NCI-H345 treated with DMSO at 0.1 percent for 48 hours (cell line): ENCODE measurements at regions not wholly inside any gene's neighbourhood (a gene's known extent, or its start where the extent isn't known, plus 50 kb on each side); places are given as distances from the start of the nearest gene placed in this dataset.

Experiments
- DNase-seq: peaks from one replicate; lab custom pipeline; 2025; ENCODE audit not compliant: unreplicated experiment; lab: John Stamatoyannopoulos, UW

DNA sequence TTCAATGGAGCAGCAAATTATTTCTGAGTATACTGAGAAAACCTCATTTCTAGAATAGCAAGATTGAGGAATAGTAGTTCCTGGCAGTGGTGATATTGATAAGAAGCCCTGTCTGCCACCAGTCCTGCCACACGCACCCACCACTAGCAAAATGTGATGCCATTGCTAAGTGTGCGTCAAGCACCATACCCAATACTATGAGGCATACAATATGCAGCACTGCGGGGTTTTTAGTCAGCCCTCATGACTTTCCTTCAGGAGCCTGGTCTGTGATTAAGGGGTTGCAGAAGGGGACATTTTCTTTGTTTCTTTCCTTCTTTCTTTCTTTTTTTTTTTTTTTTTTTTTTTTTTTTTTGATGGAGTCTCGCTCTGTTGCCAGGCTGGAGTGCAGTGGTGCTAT lies 128.7 kb upstream of the USP38 start:
- DNase-seq: no peak

DNA sequence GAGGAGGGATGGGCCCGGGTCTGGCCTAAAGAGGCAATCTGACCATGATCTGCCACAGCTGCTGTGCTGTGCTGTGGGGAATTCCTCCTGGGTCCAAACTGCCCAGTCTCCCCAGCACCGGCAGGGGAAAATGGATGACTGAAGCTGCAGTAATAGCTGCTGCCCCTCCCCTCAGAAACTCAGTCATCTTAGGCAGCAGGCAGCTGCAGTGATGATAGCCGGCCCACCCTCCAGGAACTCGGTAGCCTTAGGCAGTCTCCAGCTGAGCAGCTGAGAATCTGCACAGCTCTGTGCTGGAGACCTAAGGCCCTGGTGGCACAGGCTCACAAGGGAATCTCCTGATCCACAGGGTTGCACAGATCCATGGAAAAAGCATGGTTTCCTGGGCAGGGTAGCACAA lies 113.4 kb upstream of the USP38 start:
- no peak for DNase-seq

DNA sequence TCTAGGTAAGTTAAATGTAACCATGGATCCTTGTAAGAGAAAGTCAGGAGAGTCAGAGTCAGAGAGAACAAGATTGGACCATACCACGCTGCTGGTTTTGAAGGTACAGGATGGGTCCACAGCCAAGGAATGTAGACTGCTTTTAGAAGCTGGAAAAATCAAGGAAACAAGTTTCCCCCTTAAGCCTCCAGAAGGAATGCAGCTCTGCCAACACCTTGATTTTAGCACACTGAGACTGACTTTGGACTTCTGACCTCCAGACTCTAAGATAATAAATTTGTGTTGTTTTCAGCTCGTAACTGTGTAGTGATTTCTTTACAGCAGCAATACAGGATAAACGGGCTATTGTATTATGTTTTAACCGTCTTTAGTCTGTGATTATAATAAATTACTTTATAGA lies 108.0 kb upstream of the USP38 start:
- DNase-seq: no peak

DNA sequence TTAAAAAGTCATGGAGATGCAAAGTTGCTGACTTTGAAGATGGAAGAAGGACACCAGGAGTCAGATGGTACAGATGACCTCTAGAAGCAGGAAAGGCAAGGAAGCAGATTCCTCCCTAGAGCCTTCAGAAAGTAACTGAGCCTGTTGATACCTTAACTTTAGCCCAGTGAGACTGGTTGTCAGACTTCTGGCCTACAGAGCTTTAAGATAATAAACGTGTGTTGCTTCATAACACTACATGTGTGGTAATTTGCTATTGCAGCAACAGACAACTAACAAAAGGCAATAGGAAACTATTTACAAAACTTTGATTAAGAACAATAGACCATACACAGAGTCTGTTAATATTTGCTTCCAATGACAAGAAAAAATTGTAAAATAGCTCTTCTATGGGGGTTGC lies 102.0 kb upstream of the USP38 start:
- DNase-seq: no peak

DNA sequence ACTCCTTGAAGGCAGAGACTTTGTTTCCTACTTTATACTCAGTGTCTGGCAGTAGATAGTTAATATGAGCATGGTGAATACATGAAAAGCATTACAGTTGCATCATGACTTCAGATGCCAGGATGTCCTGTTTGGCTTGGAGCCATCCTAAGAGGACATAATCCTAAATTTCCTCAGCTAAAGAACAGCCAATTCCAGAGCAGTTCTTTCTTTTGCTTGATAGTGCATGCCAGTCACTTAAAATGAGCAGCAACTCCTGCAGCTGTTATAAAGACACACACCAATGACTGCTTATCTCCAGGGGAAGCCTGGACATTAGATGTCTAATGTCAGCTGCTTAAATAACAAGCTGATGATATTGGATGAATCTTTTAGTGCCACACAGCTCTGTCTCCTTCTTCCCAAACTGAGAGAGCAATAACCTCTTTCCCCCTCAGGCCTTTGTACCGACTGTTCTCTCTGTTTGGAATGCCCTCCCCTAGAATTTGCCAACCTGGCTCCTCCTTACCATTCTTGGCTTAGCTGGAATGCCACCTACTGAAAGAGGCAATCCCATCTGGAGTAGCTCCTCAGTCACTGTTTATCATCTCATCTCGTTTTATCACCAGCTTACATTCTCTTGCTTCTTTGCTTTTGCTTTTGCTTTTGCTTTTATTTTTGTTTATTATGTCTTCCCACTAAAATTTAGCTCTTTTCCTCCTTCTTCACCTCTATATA lies 100.8 kb upstream of the USP38 start:
- no peak for DNase-seq

DNA sequence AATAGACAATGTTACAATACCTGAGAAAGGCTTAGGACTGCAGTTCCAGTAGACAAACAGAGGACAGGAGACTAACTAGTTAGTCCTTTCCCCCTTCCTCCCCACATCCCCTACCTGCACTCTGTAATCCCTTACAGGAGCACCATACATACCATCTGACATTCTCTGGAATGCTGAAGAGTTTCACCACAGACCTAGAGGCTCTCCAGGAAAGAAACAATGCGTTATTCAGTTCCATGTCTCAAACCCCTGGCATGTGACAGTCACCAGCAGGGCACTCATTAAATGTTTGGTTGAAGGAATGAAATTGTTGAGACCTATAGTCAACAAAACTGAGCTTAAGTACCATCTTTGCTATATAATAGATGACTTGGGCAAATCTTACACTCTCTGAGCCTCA lies 100.2 kb upstream of the USP38 start:
- DNase-seq: no peak

DNA sequence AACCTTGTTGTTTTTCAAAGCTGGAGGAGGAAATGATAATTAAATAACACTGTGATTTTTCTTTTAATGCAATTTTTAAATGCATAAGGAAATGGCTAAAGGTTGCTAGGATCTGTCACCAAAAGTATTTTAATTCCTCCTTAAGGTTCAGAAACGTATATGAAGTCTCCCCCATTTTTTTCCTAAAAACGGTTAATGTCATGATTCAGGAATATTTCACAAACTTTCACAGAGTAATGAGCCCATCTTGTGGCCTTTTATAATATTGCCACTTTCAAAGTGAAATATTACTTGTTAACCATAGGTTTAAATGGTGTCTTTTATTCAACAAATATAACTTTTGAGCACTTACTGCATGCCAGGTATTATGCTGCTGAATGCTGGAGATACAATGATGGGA lies 99.5 kb upstream of the USP38 start:
- no peak for DNase-seq

DNA sequence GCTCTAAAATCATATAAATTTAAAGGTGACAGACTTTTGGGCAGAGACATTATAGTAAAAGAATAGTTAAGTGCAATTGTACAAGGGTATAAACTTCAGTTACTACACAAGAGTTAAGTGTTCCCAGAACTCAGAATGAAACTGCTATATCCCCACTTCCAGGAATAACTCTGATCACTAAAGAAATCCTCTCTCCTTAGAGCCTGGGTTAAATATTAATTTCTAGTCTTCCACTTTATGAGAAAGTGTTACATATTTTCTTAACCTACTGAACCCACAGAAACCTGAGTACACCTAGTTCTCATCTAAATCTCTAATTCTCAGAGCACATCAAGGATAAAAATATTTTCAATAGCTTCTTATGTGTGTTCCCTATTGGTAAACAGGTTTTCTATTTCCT lies 99.1 kb upstream of the USP38 start:
- no peak for DNase-seq

DNA sequence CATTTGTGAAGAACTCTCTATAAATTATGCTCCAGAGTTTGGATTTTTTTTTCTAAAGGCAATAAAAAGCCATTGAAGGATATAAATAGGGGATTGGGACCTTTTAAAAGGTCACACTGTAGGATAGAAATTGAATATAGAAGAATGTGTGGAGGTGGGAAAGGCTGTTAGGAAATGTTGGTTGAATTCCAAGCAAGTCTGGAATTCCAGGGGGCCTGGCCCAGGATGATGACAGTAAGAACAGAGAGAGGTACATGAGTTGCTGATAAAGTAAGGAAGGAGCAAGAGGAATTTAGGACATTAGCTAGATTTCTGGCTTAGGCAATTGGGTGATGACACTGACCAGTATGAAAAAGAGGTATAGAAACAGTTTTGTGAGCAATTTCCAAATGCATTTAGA lies 95.4 kb upstream of the USP38 start:
- DNase-seq: no peak

DNA sequence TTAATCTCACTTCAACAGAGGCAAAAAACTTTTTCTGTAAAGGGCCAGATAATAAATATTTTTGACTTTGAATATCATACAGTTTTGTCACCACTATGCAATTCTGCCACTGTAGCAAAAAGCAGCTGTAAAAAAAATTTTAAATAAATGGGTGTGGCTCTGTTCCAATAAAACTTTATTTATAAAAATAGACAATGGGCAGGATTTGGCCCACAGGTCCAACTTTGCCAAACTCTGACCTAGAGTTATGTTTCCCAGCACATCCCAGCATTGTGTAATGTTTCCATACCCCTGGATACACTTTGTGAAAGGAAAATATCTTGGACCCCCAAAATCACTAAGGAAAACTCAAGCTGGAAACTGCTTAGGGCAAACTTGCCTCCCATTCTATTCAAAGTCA lies 94.9 kb upstream of the USP38 start:
- DNase-seq: no peak

DNA sequence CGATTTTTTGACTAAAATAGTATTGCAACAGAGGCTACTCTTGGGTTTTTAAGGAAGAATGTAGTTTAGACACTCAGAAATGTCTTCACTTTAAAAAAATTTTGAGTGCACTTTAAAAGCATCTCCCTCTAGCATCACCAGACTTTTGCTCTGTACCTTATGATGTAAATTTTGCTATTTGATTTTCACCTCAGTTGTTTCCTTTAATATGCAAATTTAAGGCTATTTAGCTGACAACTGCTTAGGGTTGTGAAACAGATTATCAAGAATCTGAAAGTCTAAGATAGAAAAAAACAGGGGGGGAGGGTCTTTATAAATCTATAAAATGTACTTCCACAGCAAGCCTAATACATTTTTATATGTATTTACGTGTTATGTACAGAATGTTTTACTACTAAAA lies 92.9 kb upstream of the USP38 start:
- no peak for DNase-seq

DNA sequence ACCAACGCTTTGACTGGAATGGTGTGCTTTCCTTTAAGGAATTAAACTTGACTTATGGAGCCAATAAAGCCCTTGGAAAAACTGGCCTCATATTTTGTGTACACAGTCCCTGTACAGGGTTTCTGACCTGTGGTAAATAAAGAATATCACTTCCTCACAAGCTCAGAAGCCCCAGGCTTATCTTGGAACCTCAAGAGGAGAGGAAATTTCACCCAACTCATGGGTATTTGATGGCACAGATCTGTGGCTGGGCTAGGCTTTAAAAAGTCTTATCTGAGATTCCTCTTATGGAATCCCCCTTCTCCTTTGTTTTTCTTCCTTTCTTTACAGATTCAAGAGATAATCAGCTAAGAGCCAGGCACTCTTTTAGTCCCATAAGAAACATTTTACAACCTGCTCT lies 89.3 kb upstream of the USP38 start:
- no peak for DNase-seq

DNA sequence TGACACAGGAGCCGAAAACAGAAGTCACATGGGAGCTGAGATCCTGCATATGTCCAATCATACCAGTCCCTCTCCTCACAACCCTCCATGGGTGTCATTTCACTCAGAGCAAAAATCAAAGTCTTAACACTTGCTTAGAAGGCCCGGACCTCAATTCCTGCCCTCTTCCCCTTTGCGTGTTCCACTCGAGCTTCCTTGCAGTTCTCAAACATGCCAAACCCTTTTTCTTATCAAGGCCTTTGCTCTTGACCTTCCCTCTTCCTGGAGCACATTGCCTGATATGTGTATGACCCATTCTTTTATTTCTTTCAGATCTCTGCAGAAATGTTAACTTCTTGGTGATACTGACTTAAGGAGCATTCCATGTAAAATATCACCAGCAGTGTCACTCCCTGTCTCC lies 87.0 kb upstream of the USP38 start:
- no peak for DNase-seq

DNA sequence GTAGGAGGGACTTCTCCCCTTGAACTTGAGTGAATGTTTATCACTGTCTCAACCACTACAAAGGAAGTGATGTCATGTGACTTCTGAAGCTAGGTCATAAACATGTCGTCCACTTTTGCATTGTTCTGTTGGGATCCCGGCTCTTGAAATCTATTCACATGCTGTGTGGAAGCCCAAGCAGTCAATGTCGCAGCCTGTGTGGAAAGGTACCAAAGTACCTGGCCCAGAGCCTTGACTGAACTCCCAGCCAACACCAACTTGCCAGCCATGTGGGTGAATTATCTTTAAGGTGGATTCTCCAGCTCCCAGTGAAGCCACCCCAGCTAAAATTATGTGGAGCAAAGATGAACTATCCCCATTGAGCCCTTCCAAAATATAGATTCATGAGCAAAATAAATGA lies 85.0 kb upstream of the USP38 start:
- no peak for DNase-seq

DNA sequence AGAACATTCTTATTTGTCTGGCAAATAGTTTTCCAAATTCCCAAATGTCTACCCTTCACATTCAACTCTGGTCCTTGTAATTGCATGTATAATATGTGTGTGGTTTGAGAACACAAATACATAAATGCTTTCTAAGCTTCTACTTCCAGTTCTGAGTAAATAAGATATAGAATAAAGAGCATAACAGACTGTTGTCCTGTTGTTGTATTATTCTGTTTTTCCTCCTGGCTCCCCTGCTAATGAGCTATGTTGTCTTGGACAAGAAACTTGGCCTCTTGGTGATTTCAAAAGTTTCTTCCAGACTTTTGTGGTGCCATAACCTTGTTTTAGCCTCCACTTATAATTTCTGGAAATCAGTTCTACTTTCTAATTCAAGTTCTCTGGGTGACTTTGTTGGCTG lies 75.3 kb upstream of the USP38 start:
- no peak for DNase-seq

DNA sequence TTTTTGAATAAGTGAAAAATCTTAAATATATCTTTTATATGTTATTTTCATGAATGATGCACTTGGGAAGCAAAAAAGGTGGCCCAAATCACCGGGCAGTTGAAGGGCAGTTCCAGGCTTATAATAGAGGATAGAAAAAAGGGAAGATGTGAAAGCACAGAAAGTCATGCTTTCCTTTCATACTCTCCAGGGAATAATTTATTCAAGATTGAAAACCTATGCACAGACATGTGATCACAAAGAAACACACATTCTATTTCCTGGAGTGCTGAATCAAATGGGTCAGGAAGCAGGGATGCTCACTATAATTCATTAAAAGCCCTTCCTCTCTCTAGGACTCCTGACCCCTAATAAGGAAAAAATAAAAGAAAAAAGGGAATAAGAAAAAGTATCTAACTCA lies 66.1 kb upstream of the USP38 start:
- DNase-seq: no peak

DNA sequence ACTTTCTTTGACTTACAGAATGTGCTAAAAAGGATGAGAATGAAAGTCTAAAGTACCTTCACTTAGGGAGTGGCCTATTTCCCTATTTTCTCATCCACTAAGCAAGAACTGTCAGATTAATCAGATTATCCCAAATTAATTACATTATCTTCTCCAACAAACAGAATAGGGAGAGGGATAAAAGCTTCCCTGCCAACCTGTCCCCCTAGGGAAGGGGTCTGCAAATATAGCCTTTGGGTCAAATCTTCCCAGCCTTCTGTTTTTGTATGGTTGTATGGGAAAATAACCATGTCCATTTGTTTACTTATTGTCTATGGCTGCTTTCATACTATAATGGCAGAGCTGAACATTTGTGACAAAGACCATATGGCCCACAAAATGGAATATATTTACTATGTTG lies 57.1 kb upstream of the USP38 start:
- DNase-seq: no peak

DNA sequence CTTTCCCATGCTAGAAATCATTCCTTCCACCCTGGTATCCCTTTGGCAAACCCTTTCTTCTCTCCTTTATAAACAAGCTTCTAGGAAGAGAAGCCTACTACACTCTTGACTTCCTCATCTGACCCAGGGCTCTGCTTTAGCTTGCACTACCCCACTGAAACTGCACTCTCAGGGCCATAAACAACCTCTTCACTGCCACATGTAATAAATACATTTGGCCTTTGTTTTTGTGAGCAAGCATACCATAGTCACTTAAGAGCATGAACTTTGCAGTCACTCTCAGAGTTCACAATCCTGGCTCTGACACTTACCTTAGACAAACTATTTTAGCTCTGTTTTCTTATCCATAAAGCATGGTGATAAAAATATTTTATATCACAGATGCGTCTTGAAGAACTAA lies 50.7 kb upstream of the USP38 start:
- DNase-seq: no peak
